Tibial nerve (tissue), 4 donors: ENCODE measurements at regions not wholly inside any gene's neighbourhood (a gene's known extent, or its start where the extent isn't known, plus 50 kb on each side); places are given as distances from the start of the nearest gene placed in this dataset.

Source experiments
- EP300 ChIP-seq, 2 donors: sonication (generic); formaldehyde crosslinking; IDR thresholded peaks; one replicate each; pipeline ENCODE4 v1.6.1; 2017; ENCODE audit warnings: antibody characterized with exemption in 2 of 2, mild to moderate bottlenecking in 1 of 2
- POLR2A ChIP-seq, 2 donors: fragments of 450-650 bp; IDR thresholded peaks; one replicate each; pipeline ENCODE4 v1.6.1; 2017; ENCODE audit warnings: antibody characterized with exemption in 2 of 2, mild to moderate bottlenecking in 2 of 2, moderate library complexity in 2 of 2
- TF ChIP-seq, protein P1 (sequence below), 5 experiments: fragments of 200-600 bp in 3 of 5; fragments of 450-650 bp in 2 of 5; sonication (generic) in 3 of 5; IDR thresholded peaks; one replicate each; pipeline ENCODE4 v1.5.1; 2016 to 2019; ENCODE audit warnings: antibody characterized with exemption in 5 of 5, mild to moderate bottlenecking in 3 of 5, moderate library complexity in 2 of 5

DNA sequence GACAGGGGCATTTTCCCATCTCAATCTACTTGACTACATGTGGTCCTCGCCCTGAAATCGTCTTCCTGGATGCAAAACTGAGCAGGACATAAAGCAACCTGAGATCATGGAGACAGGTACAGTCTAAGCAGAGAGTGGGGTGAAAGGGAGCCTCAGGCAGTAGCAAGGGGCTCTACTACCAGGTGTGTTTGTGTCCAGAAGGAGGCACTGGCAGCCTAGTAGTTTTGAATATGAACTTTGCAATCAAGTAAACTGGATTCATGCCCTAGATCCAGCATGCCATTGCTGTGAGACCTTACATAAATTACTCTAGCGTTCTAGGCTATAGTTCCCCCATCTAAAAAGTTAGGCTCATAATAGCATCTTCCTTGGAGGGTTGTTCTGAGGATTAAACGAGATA, 147.4 kb downstream of the TXNL1 start:
- TF ChIP-seq, protein P1, sequence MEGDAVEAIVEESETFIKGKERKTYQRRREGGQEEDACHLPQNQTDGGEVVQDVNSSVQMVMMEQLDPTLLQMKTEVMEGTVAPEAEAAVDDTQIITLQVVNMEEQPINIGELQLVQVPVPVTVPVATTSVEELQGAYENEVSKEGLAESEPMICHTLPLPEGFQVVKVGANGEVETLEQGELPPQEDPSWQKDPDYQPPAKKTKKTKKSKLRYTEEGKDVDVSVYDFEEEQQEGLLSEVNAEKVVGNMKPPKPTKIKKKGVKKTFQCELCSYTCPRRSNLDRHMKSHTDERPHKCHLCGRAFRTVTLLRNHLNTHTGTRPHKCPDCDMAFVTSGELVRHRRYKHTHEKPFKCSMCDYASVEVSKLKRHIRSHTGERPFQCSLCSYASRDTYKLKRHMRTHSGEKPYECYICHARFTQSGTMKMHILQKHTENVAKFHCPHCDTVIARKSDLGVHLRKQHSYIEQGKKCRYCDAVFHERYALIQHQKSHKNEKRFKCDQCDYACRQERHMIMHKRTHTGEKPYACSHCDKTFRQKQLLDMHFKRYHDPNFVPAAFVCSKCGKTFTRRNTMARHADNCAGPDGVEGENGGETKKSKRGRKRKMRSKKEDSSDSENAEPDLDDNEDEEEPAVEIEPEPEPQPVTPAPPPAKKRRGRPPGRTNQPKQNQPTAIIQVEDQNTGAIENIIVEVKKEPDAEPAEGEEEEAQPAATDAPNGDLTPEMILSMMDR (IDR thresholded peaks at IDR 0.05) = no peak
- TF ChIP-seq POLR2A (IDR thresholded peaks at IDR 0.05) = no peak
- TF ChIP-seq EP300 (IDR thresholded peaks at IDR 0.05) = no peak
